GM12872 (cell line): ENCODE measurements at regions not wholly inside any gene's neighbourhood (a gene's known extent, or its start where the extent isn't known, plus 50 kb on each side); places are given as distances from the start of the nearest gene placed in this dataset.

Source experiments
- CTCF ChIP-seq: IDR thresholded peaks from 3 replicates; pipeline ENCODE4 v1.5.1; 2011; ENCODE audit warnings: low read depth, mild to moderate bottlenecking, low read length, moderate library complexity; ENCODE audit not compliant: insufficient read depth

GRCh38 chr7:136189506-136189998, 212.4 kb upstream of the MTPN start:
- no peak for TF ChIP-seq CTCF

GRCh38 chr7:136186281-136186680, 209.1 kb upstream of the MTPN start:
- TF ChIP-seq CTCF = no peak

- TF ChIP-seq CTCF = no peak
These were observed 207.6 kb upstream of the MTPN start for GRCh38 chr7:136184719-136185118.

- no peak for TF ChIP-seq CTCF
These were observed 206.8 kb upstream of the MTPN start for GRCh38 chr7:136183981-136184380.

GRCh38 chr7:136180984-136181383, 203.8 kb upstream of the MTPN start:
- no peak for TF ChIP-seq CTCF

GRCh38 chr7:136179851-136180721, 202.9 kb upstream of the MTPN start:
- TF ChIP-seq CTCF = no peak

GRCh38 chr7:136179154-136179553, 202.0 kb upstream of the MTPN start:
- TF ChIP-seq CTCF = no peak
